Peyer's patch (tissue), 4 donors: ENCODE measurements at regions not wholly inside any gene's neighbourhood (a gene's known extent, or its start where the extent isn't known, plus 50 kb on each side); places are given as distances from the start of the nearest gene placed in this dataset.

Experiments used
- POLR2A ChIP-seq, 2 donors: fragments of 450-650 bp; IDR thresholded peaks; one replicate each; pipeline ENCODE4 v1.5.1; 2017; ENCODE audit warnings: antibody characterized with exemption in 2 of 2, mild to moderate bottlenecking in 2 of 2, moderate library complexity in 2 of 2
- TF ChIP-seq, protein P1 (sequence below), 6 experiments: fragments of 450-650 bp in 4 of 6; fragments of 200-600 bp in 2 of 6; sonication (generic) in 1 of 6; IDR thresholded peaks; one replicate each; pipeline ENCODE4 v1.5.1; 2017 to 2019; ENCODE audit warnings: antibody characterized with exemption in 6 of 6, mild to moderate bottlenecking in 3 of 6, moderate library complexity in 1 of 6

- TF ChIP-seq, protein P1, sequence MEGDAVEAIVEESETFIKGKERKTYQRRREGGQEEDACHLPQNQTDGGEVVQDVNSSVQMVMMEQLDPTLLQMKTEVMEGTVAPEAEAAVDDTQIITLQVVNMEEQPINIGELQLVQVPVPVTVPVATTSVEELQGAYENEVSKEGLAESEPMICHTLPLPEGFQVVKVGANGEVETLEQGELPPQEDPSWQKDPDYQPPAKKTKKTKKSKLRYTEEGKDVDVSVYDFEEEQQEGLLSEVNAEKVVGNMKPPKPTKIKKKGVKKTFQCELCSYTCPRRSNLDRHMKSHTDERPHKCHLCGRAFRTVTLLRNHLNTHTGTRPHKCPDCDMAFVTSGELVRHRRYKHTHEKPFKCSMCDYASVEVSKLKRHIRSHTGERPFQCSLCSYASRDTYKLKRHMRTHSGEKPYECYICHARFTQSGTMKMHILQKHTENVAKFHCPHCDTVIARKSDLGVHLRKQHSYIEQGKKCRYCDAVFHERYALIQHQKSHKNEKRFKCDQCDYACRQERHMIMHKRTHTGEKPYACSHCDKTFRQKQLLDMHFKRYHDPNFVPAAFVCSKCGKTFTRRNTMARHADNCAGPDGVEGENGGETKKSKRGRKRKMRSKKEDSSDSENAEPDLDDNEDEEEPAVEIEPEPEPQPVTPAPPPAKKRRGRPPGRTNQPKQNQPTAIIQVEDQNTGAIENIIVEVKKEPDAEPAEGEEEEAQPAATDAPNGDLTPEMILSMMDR (IDR thresholded peaks at IDR 0.05): no peak
- no peak for TF ChIP-seq POLR2A (IDR thresholded peaks at IDR 0.05)
Observed at GRCh38 chr5:145227881-145228280, 607.3 kb downstream of the PRELID2 start.
